ENCODE measurements at regions not wholly inside any gene's neighbourhood (a gene's known extent, or its start where the extent isn't known, plus 50 kb on each side); places are given as distances from the start of the nearest gene placed in this dataset.

- no peak for TF ChIP-seq FOXK1 (CRISPR knock-in tag; IDR thresholded peaks at IDR 0.05)
- TF ChIP-seq ATF3 (CRISPR knock-in tag; conservative IDR thresholded peaks at IDR 0.05), result no peak
- TF ChIP-seq ZNF416 (CRISPR knock-in tag; IDR thresholded peaks at IDR 0.05), result no peak
- TF ChIP-seq ELF4 (CRISPR knock-in tag; IDR thresholded peaks at IDR 0.05; ENCODE audit: low read depth), result no peak
- no peak for TF ChIP-seq CTCF (IDR thresholded peaks at IDR 0.05)
- no peak for TF ChIP-seq IRF2 (CRISPR knock-in tag; IDR thresholded peaks at IDR 0.05; ENCODE audit: borderline replicate concordance, low read depth)
- no peak for TF ChIP-seq CREM (CRISPR knock-in tag; IDR thresholded peaks at IDR 0.05)
- TF ChIP-seq TCF7 (CRISPR knock-in tag; IDR thresholded peaks at IDR 0.05; ENCODE audit: low read depth), result no peak
- no peak for TF ChIP-seq KAT7 (CRISPR knock-in tag; IDR thresholded peaks at IDR 0.05; ENCODE audit: borderline replicate concordance)
These were observed 465.5 kb downstream of the PDZRN4 start for GRCh38 chr12:41653386-41654326.

Data from WTC11 (cell line).